WTC11 (cell line): ENCODE measurements at regions not wholly inside any gene's neighbourhood (a gene's known extent, or its start where the extent isn't known, plus 50 kb on each side); places are given as distances from the start of the nearest gene placed in this dataset.

Source experiments
- ATAC-seq: fragments of 200-7000 bp; cut with Tn5 transposase; 2 replicates; pipeline ENCODE4 v1.10.0; 2021; ENCODE audit warnings: mild to moderate bottlenecking, moderate library complexity
- CTCF ChIA-PET: fragments of 300-600 bp; sonication (Branson Sonifier 250); formaldehyde crosslinking; loops from one replicate; lab custom pipeline; 2021; ENCODE audit warnings: antibody characterized with exemption; lab: Charles Lee
- POLR2A ChIA-PET: fragments of 350-600 bp; sonication (Branson Sonifier 250); formaldehyde crosslinking; loops from one replicate; lab custom pipeline; 2021; ENCODE audit warnings: antibody characterized with exemption; lab: Charles Lee
- DNase-seq: peaks from one replicate; pipeline ENCODE4 v3.0.0; 2021; ENCODE audit warnings: low spot score
- H3K27ac Mint-ChIP-seq: 2 replicates; pipeline ENCODE4 v1.8.0; 2021; ENCODE audit warnings: mixed read lengths
- H3K27me3 Mint-ChIP-seq: 2 replicates; pipeline ENCODE4 v1.8.0; 2021; ENCODE audit warnings: low read depth, mild to moderate bottlenecking, moderate library complexity, mixed read lengths
- H3K36me3 Mint-ChIP-seq: 2 replicates; pipeline ENCODE4 v1.8.0; 2021; ENCODE audit warnings: mixed read lengths
- H3K4me1 Mint-ChIP-seq: 2 replicates; pipeline ENCODE4 v1.8.0; 2022; ENCODE audit warnings: mixed read lengths
- H3K4me3 Mint-ChIP-seq: 2 replicates; pipeline ENCODE4 v1.8.0; 2021; ENCODE audit warnings: mild to moderate bottlenecking, moderate library complexity, mixed read lengths
- H3K9me3 Mint-ChIP-seq: 2 replicates; pipeline ENCODE4 v1.8.0; 2021; ENCODE audit warnings: mixed read lengths
- ATF1 ChIP-seq: sonication (generic); formaldehyde crosslinking; IDR thresholded peaks from 2 replicates; pipeline ENCODE4 v1.8.1; 2023; ENCODE audit warnings: mild to moderate bottlenecking, moderate library complexity, missing genetic modification reagents
- CREB1 ChIP-seq: sonication (generic); formaldehyde crosslinking; IDR thresholded peaks from 2 replicates; pipeline ENCODE4 v1.8.0; 2023; ENCODE audit warnings: mild to moderate bottlenecking, missing genetic modification reagents
- NFE2L1 ChIP-seq: sonication (generic); formaldehyde crosslinking; IDR thresholded peaks from 2 replicates; pipeline ENCODE4 v1.8.1; 2023; ENCODE audit warnings: missing genetic modification reagents
- NFYB ChIP-seq: sonication (generic); formaldehyde crosslinking; conservative IDR thresholded peaks from 2 replicates; pipeline ENCODE4 v1.8.0; 2022; ENCODE audit warnings: low read depth, missing genetic modification reagents
- NR3C1 ChIP-seq: sonication (generic); formaldehyde crosslinking; conservative IDR thresholded peaks from 2 replicates; pipeline ENCODE4 v1.8.1; 2023; ENCODE audit warnings: low read depth, mild to moderate bottlenecking, missing genetic modification reagents
- RORB ChIP-seq: fragments of 250-450 bp; sonication (Bioruptor Pico); IDR thresholded peaks from 2 replicates; pipeline ENCODE4 v1.9.0; 2021; ENCODE audit warnings: mild to moderate bottlenecking
- SMAD3 ChIP-seq: sonication (generic); formaldehyde crosslinking; IDR thresholded peaks from 2 replicates; pipeline ENCODE4 v1.8.0; 2022; ENCODE audit warnings: missing genetic modification reagents, mild to moderate bottlenecking, borderline replicate concordance
- ZBTB21 ChIP-seq: sonication (generic); formaldehyde crosslinking; IDR thresholded peaks from 2 replicates; pipeline ENCODE4 v1.8.1; 2023; ENCODE audit warnings: mild to moderate bottlenecking, missing genetic modification reagents, borderline replicate concordance
- ZNF317 ChIP-seq: sonication (generic); formaldehyde crosslinking; IDR thresholded peaks from 2 replicates; pipeline ENCODE4 v1.8.1; 2023; ENCODE audit warnings: low read depth, mild to moderate bottlenecking, moderate library complexity, missing genetic modification reagents, borderline replicate concordance
- TF ChIP-seq, protein P1 (sequence below): sonication (generic); formaldehyde crosslinking; IDR thresholded peaks from 2 replicates; pipeline ENCODE4 v1.8.0; 2023; ENCODE audit warnings: mild to moderate bottlenecking, missing genetic modification reagents
- TF ChIP-seq, protein P2 (sequence below): sonication (generic); formaldehyde crosslinking; IDR thresholded peaks from 2 replicates; pipeline ENCODE4 v1.8.0; 2022; ENCODE audit warnings: missing genetic modification reagents
- TF ChIP-seq, protein P3 (sequence below): sonication (generic); formaldehyde crosslinking; conservative IDR thresholded peaks from 2 replicates; pipeline ENCODE4 v1.8.1; 2023; ENCODE audit warnings: mild to moderate bottlenecking, low read depth, missing genetic modification reagents, moderate library complexity
- TF ChIP-seq, protein P4 (sequence below): sonication (generic); formaldehyde crosslinking; IDR thresholded peaks from 2 replicates; pipeline ENCODE4 v1.8.1; 2022; ENCODE audit warnings: missing genetic modification reagents, borderline replicate concordance
- TF ChIP-seq, protein P5 (sequence below): sonication (generic); formaldehyde crosslinking; IDR thresholded peaks from 2 replicates; pipeline ENCODE4 v1.8.1; 2023; ENCODE audit warnings: mild to moderate bottlenecking, missing genetic modification reagents
- TF ChIP-seq, protein P6 (sequence below): fragments of 250-450 bp; sonication (Bioruptor Pico); IDR thresholded peaks from 2 replicates; pipeline ENCODE4 v1.9.0; 2021; ENCODE audit warnings: moderate library complexity, mild to moderate bottlenecking, inconsistent platforms, borderline replicate concordance

DNA sequence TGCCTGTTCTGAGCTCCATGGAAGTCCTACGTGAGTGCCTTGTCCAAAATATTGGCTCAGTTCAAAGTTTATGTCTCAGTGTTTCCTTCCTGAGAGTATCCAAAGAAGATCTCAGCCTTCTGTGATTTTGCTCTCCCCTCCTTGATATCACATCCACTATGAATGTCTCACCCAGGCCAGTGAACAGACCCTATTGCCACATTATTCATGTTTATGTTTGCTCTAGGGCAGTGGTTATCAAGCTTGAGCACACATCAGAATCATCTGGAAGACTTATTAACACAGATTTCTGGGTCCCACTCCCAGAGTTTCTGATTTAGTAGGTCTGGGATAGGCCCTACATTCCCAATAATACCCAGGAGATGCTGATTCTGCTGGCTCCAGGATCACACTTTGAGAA lies 145.0 kb upstream of the FGGY start (continued):
- TF ChIP-seq, protein P1, sequence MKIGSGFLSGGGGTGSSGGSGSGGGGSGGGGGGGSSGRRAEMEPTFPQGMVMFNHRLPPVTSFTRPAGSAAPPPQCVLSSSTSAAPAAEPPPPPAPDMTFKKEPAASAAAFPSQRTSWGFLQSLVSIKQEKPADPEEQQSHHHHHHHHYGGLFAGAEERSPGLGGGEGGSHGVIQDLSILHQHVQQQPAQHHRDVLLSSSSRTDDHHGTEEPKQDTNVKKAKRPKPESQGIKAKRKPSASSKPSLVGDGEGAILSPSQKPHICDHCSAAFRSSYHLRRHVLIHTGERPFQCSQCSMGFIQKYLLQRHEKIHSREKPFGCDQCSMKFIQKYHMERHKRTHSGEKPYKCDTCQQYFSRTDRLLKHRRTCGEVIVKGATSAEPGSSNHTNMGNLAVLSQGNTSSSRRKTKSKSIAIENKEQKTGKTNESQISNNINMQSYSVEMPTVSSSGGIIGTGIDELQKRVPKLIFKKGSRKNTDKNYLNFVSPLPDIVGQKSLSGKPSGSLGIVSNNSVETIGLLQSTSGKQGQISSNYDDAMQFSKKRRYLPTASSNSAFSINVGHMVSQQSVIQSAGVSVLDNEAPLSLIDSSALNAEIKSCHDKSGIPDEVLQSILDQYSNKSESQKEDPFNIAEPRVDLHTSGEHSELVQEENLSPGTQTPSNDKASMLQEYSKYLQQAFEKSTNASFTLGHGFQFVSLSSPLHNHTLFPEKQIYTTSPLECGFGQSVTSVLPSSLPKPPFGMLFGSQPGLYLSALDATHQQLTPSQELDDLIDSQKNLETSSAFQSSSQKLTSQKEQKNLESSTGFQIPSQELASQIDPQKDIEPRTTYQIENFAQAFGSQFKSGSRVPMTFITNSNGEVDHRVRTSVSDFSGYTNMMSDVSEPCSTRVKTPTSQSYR (CRISPR knock-in tag), result no peak
- TF ChIP-seq SMAD3 (CRISPR knock-in tag) (no peak), NFE2L1 (CRISPR knock-in tag) (no peak), ZBTB21 (CRISPR knock-in tag) (no peak), NR3C1 (no peak)
- TF ChIP-seq, protein P2, sequence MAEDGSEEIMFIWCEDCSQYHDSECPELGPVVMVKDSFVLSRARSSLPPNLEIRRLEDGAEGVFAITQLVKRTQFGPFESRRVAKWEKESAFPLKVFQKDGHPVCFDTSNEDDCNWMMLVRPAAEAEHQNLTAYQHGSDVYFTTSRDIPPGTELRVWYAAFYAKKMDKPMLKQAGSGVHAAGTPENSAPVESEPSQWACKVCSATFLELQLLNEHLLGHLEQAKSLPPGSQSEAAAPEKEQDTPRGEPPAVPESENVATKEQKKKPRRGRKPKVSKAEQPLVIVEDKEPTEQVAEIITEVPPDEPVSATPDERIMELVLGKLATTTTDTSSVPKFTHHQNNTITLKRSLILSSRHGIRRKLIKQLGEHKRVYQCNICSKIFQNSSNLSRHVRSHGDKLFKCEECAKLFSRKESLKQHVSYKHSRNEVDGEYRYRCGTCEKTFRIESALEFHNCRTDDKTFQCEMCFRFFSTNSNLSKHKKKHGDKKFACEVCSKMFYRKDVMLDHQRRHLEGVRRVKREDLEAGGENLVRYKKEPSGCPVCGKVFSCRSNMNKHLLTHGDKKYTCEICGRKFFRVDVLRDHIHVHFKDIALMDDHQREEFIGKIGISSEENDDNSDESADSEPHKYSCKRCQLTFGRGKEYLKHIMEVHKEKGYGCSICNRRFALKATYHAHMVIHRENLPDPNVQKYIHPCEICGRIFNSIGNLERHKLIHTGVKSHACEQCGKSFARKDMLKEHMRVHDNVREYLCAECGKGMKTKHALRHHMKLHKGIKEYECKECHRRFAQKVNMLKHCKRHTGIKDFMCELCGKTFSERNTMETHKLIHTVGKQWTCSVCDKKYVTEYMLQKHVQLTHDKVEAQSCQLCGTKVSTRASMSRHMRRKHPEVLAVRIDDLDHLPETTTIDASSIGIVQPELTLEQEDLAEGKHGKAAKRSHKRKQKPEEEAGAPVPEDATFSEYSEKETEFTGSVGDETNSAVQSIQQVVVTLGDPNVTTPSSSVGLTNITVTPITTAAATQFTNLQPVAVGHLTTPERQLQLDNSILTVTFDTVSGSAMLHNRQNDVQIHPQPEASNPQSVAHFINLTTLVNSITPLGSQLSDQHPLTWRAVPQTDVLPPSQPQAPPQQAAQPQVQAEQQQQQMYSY (CRISPR knock-in tag), result no peak
- TF ChIP-seq, protein P3, sequence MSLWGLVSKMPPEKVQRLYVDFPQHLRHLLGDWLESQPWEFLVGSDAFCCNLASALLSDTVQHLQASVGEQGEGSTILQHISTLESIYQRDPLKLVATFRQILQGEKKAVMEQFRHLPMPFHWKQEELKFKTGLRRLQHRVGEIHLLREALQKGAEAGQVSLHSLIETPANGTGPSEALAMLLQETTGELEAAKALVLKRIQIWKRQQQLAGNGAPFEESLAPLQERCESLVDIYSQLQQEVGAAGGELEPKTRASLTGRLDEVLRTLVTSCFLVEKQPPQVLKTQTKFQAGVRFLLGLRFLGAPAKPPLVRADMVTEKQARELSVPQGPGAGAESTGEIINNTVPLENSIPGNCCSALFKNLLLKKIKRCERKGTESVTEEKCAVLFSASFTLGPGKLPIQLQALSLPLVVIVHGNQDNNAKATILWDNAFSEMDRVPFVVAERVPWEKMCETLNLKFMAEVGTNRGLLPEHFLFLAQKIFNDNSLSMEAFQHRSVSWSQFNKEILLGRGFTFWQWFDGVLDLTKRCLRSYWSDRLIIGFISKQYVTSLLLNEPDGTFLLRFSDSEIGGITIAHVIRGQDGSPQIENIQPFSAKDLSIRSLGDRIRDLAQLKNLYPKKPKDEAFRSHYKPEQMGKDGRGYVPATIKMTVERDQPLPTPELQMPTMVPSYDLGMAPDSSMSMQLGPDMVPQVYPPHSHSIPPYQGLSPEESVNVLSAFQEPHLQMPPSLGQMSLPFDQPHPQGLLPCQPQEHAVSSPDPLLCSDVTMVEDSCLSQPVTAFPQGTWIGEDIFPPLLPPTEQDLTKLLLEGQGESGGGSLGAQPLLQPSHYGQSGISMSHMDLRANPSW (CRISPR knock-in tag), result no peak

DNA sequence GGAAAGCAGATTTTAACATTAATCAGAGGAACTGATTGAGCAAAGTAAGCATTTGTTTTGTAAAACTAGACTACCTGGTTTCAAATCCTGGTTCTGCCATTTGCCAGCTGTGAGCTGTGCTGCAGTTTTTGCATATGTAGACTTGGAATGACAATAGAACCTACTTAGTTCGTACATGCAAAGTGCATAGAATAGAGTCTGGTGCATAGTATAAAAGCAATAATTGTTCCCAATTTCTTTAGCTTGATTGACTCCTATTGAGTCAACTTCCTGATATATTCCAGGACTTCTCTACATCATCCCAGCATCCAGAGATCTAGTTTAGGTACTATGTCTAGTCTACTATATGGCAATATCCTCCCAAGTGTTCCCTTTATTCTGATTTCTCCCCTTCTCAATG lies 144.4 kb upstream of the FGGY start:
- Mint-ChIP-seq H3K27me3 (peaks cover 5% of the 10 kb centered on the region), H3K9me3 (peaks cover 4% of the 10 kb centered on the region; the same call in 1 of the 2 replicates), H3K36me3 (peaks cover 5% of the 10 kb centered on the region), H3K4me3 (no peak overlapping the region)
- POLR2A ChIA-PET, result no interaction called here
- TF ChIP-seq, protein P4, sequence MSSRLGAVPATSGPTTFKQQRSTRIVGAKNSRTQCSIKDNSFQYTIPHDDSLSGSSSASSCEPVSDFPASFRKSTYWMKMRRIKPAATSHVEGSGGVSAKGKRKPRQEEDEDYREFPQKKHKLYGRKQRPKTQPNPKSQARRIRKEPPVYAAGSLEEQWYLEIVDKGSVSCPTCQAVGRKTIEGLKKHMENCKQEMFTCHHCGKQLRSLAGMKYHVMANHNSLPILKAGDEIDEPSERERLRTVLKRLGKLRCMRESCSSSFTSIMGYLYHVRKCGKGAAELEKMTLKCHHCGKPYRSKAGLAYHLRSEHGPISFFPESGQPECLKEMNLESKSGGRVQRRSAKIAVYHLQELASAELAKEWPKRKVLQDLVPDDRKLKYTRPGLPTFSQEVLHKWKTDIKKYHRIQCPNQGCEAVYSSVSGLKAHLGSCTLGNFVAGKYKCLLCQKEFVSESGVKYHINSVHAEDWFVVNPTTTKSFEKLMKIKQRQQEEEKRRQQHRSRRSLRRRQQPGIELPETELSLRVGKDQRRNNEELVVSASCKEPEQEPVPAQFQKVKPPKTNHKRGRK (CRISPR knock-in tag), result no peak
- TF ChIP-seq RORB (CRISPR knock-in tag) (no peak), NFYB (CRISPR knock-in tag) (no peak), ZNF317 (CRISPR knock-in tag) (no peak), CREB1 (CRISPR knock-in tag) (no peak), SMAD3 (CRISPR knock-in tag) (no peak), ATF1 (CRISPR knock-in tag) (no peak)
- TF ChIP-seq, protein P5, sequence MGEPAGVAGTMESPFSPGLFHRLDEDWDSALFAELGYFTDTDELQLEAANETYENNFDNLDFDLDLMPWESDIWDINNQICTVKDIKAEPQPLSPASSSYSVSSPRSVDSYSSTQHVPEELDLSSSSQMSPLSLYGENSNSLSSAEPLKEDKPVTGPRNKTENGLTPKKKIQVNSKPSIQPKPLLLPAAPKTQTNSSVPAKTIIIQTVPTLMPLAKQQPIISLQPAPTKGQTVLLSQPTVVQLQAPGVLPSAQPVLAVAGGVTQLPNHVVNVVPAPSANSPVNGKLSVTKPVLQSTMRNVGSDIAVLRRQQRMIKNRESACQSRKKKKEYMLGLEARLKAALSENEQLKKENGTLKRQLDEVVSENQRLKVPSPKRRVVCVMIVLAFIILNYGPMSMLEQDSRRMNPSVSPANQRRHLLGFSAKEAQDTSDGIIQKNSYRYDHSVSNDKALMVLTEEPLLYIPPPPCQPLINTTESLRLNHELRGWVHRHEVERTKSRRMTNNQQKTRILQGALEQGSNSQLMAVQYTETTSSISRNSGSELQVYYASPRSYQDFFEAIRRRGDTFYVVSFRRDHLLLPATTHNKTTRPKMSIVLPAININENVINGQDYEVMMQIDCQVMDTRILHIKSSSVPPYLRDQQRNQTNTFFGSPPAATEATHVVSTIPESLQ (CRISPR knock-in tag), result no peak
- TF ChIP-seq, protein P6, sequence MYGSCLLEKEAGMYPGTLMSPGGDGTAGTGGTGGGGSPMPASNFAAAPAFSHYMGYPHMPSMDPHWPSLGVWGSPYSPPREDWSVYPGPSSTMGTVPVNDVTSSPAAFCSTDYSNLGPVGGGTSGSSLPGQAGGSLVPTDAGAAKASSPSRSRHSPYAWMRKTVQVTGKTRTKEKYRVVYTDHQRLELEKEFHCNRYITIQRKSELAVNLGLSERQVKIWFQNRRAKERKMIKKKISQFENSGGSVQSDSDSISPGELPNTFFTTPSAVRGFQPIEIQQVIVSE (CRISPR knock-in tag), result no peak
- TF ChIP-seq, all 79 proteins: peak for 0
- no peak for ATAC-seq
- no peak overlapping the region for H3K27ac Mint-ChIP-seq
- CTCF ChIA-PET, result no interaction called here
- peaks cover 59% of the 10 kb centered on the region for H3K4me1 Mint-ChIP-seq
- no peak for DNase-seq
